GM12878 (cell line): ENCODE measurements at regions not wholly inside any gene's neighbourhood (a gene's known extent, or its start where the extent isn't known, plus 50 kb on each side); places are given as distances from the start of the nearest gene placed in this dataset.

Experiments used
- ATAC-seq: fragments of 200-7000 bp; cut with Tn5 transposase; 3 replicates; pipeline ENCODE4 v1.9.1; 2020; ENCODE audit warnings: mild to moderate bottlenecking, moderate library complexity
- BruUV-seq: library from RNA; stranded (reverse); fragments of 400-500 nt; replicated peaks from 2 replicates; lab custom pipeline; 2021; lab: Mats Ljungman, UMichigan
- CTCF ChIA-PET: fragments of 300-600 bp; sonication (Branson Sonifier 250); formaldehyde crosslinking; extraction: SDS; loops from one replicate; lab custom pipeline; 2021; ENCODE audit warnings: inconsistent platforms; lab: Yijun Ruan, JAX
- POLR2A ChIA-PET: fragments of 350-600 bp; formaldehyde crosslinking; extraction: SDS; loops from one replicate; lab custom pipeline; 2021; ENCODE audit warnings: inconsistent platforms; lab: Charles Lee
- RAD21 ChIA-PET: fragments of 300-600 bp; sonication (Branson Sonifier 250); formaldehyde crosslinking; loops from one replicate; lab custom pipeline; 2023; ENCODE audit warnings: antibody characterized with exemption; ENCODE audit not compliant: unreplicated experiment; lab: Charles Lee
- SMC1A ChIA-PET: fragments of 300-600 bp; sonication (Branson Sonifier 250); formaldehyde crosslinking; loops from one replicate; lab custom pipeline; 2023; ENCODE audit not compliant: unreplicated experiment, uncharacterized antibody; lab: Charles Lee
- DNase-seq: peaks from one replicate; pipeline ENCODE4 v3.0.0-alpha.2; 2011; ENCODE audit warnings: low read depth, low spot score
- FAIRE-seq: peaks from 3 replicates; lab custom pipeline; 2011; peaks lifted over from hg19 to GRCh38; lab: Jason Lieb, UNC
- H2AFZ ChIP-seq: 2 replicates; pipeline ENCODE4 v1.6.0; 2011; ENCODE audit warnings: low read depth, low read length, control low read depth; ENCODE audit not compliant: control insufficient read depth
- H3K27ac ChIP-seq: 2 replicates; pipeline ENCODE4 v1.5.1; 2011; ENCODE audit warnings: control low read depth; ENCODE audit not compliant: control insufficient read depth, insufficient read depth
- H3K27me3 ChIP-seq, 2 experiments: replicated peaks in 1 of 2; 2 replicates each; pipeline versions ENCODE4 v1.6.0 to v1.6.1; 2011; ENCODE audit warnings: low read length in 1 of 2; ENCODE audit not compliant: control insufficient read depth in 2 of 2, insufficient read depth in 2 of 2
- H3K36me3 ChIP-seq, 2 experiments: 2 replicates each; pipeline ENCODE4 v1.5.1; 2011; ENCODE audit warnings: low read length in 1 of 2; ENCODE audit not compliant: control insufficient read depth in 2 of 2, insufficient read depth in 2 of 2
- H3K4me1 ChIP-seq: 2 replicates; pipeline ENCODE4 v1.6.1; 2011; ENCODE audit warnings: mild to moderate bottlenecking, low read length, moderate library complexity, mixed read lengths; ENCODE audit not compliant: control insufficient read depth, insufficient read depth
- H3K4me2 ChIP-seq: 2 replicates; pipeline ENCODE4 v1.6.0; 2011; ENCODE audit warnings: control low read depth; ENCODE audit not compliant: control insufficient read depth, insufficient read depth
- H3K4me3 ChIP-seq: fragments of 200-600 bp; sonication (generic); 2 replicates; pipeline ENCODE4 v1.5.1; 2016
- H3K79me2 ChIP-seq: 2 replicates; pipeline ENCODE4 v1.6.0; 2011; ENCODE audit warnings: low read length; ENCODE audit not compliant: control insufficient read depth, insufficient read depth
- H3K9ac ChIP-seq: 2 replicates; pipeline ENCODE4 v1.8.0; 2011; ENCODE audit warnings: low read length, control low read depth, mixed read lengths; ENCODE audit not compliant: control insufficient read depth, insufficient read depth
- H3K9me3 ChIP-seq: replicated peaks from 3 replicates; pipeline ENCODE4 v1.5.1; 2011; ENCODE audit warnings: mild to moderate bottlenecking, low read length; ENCODE audit not compliant: control insufficient read depth, insufficient read depth
- H4K20me1 ChIP-seq: 2 replicates; pipeline ENCODE4 v1.6.0; 2011; ENCODE audit not compliant: control insufficient read depth, insufficient read depth
- CBX3 ChIP-seq: fragments of 200-600 bp; sonication (generic); IDR thresholded peaks from 2 replicates; pipeline ENCODE4 v1.6.1; 2016; ENCODE audit warnings: low read depth, borderline replicate concordance
- CHD1 ChIP-seq: IDR thresholded peaks from 2 replicates; pipeline ENCODE4 v1.6.1; 2012; ENCODE audit warnings: low read depth, low read length, improper control_type of control experiment
- GABPA ChIP-seq: IDR thresholded peaks from 2 replicates; pipeline ENCODE4 v1.6.1; 2014; ENCODE audit warnings: antibody characterized with exemption, low read depth, mild to moderate bottlenecking, inconsistent platforms
- KDM1A ChIP-seq: fragments of 200-600 bp; sonication (generic); IDR thresholded peaks from 2 replicates; pipeline ENCODE4 v1.6.1; 2016; ENCODE audit warnings: borderline replicate concordance
- PML ChIP-seq: IDR thresholded peaks from 2 replicates; pipeline ENCODE4 v1.6.1; 2012; ENCODE audit warnings: low read length, inconsistent platforms
- RAD21 ChIP-seq: IDR thresholded peaks from 2 replicates; pipeline ENCODE4 v1.6.1; 2011; ENCODE audit warnings: mild to moderate bottlenecking, low read depth, low read length, moderate library complexity; ENCODE audit not compliant: insufficient read depth
- SREBF1 ChIP-seq: IDR thresholded peaks from 2 replicates; pipeline ENCODE4 v1.6.1; 2012; ENCODE audit warnings: mild to moderate bottlenecking, low read length
- SRF ChIP-seq, 2 experiments: IDR thresholded peaks; 2 replicates each; pipeline ENCODE4 v1.6.1; 2011; ENCODE audit warnings: low read depth in 2 of 2, low read length in 2 of 2, mild to moderate bottlenecking in 1 of 2, moderate library complexity in 1 of 2
- STAT3 ChIP-seq: IDR thresholded peaks from 2 replicates; pipeline ENCODE4 v1.6.1; 2011; ENCODE audit warnings: low read depth, low read length, improper control_type of control experiment
- TCF3 ChIP-seq: IDR thresholded peaks from 2 replicates; pipeline ENCODE4 v1.6.1; 2012; ENCODE audit warnings: low read depth, mild to moderate bottlenecking, low read length, borderline replicate concordance; ENCODE audit not compliant: insufficient read depth
- WGBS: methylation state at CpG from one replicate; pipeline ENCODE4 v1.1.6; 2016; ENCODE audit warnings: low lambda C conversion rate; ENCODE audit not compliant: insufficient replicate concordance, insufficient coverage; ENCODE audit errors: missing lambda C conversion rate; 5-methylcytosine and 5-hydroxymethylcytosine counted together
- in situ Hi-C: fragments of 300-500 bp; cut with MboI; formaldehyde crosslinking; loops from 9 replicates; pipeline ENCODE4 v1.14.3; 2018; ENCODE audit warnings: mixed read lengths
- intact Hi-C: fragments of 100-400 bp; cut with micrococcal nuclease; formaldehyde crosslinking; loops from one replicate; pipeline ENCODE4 v1.14.2; 2022; ENCODE audit not compliant: unreplicated experiment
- TF ChIP-seq, protein P1 (sequence below): IDR thresholded peaks from 2 replicates; pipeline ENCODE4 v1.6.1; 2011; ENCODE audit warnings: borderline replicate concordance, low read depth, mild to moderate bottlenecking, moderate library complexity, low read length; ENCODE audit not compliant: insufficient read depth, poor library complexity, severe bottlenecking
- TF ChIP-seq, protein P2 (sequence below): fragments of 150-350 bp; IDR thresholded peaks from 2 replicates; pipeline ENCODE4 v1.6.1; 2014; ENCODE audit warnings: mild to moderate bottlenecking, low read depth, low read length
- TF ChIP-seq, protein P3 (sequence below): fragments of 450-650 bp; conservative IDR thresholded peaks from 2 replicates; pipeline ENCODE4 v1.6.1; 2017; ENCODE audit warnings: mild to moderate bottlenecking, moderate library complexity
- TF ChIP-seq, protein P4 (sequence below): IDR thresholded peaks from 2 replicates; pipeline ENCODE4 v1.6.1; 2012; ENCODE audit warnings: improper control_type of control experiment, low read depth, low read length; ENCODE audit not compliant: insufficient replicate concordance

DNA sequence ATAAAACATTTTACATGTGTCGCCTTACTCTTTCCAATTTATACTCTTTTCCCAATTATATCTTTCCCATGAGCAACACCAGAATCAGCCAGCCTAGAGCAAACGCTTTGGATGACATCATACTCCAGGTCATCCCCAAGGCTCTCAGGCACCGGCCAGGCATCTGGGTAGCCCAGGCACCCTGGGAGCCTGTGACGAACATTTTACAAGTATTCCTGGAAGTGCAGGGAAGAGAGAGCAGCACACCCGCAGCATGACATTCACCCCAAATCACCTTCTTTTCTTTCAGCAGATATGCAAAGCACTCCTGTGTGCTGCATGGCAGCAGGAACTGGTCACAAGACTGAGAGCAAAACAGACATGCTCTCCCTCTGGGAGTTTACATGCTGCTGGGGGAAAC is 75.7 kb upstream of the SMIM23 start:
- Histone ChIP-seq H3K27ac (no peak overlapping the region), H3K4me2 (no peak overlapping the region), H3K79me2 (no peaks in the 10 kb centered on the region), H2AFZ (no peak overlapping the region), H3K36me3 (no peaks in the 10 kb centered on the region), H3K4me3 (no peak overlapping the region), H3K9ac (no peak overlapping the region), H3K27me3 (peaks cover 0 to 3% of the 10 kb centered on the region in 2 experiments; a peak in 2 of 4 replicates), H3K4me1 (no peaks in the 10 kb centered on the region), H4K20me1 (no peaks in the 10 kb centered on the region), H3K9me3 (no peaks in the 10 kb centered on the region; the same call in 2 of the 3 replicates)
- no peak for DNase-seq
- ChIA-PET SMC1A (no interaction called here), CTCF (no interaction called here), RAD21 (no interaction called here), POLR2A (no interaction called here)
- TF ChIP-seq CBX3 (no peak), KDM1A (no peak), TCF3 (no peak), RAD21 (no peak), STAT3 (no peak), SREBF1 (no peak), PML (no peak), GABPA (no peak), SRF (IDR thresholded peaks at IDR 0.05; ENCODE audit: low read depth in 2 of 2, low read length in 2 of 2) (no peak), CHD1 (no peak)
- TF ChIP-seq, protein P1, sequence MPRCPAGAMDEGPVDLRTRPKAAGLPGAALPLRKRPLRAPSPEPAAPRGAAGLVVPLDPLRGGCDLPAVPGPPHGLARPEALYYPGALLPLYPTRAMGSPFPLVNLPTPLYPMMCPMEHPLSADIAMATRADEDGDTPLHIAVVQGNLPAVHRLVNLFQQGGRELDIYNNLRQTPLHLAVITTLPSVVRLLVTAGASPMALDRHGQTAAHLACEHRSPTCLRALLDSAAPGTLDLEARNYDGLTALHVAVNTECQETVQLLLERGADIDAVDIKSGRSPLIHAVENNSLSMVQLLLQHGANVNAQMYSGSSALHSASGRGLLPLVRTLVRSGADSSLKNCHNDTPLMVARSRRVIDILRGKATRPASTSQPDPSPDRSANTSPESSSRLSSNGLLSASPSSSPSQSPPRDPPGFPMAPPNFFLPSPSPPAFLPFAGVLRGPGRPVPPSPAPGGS = no peak
- TF ChIP-seq, protein P2, sequence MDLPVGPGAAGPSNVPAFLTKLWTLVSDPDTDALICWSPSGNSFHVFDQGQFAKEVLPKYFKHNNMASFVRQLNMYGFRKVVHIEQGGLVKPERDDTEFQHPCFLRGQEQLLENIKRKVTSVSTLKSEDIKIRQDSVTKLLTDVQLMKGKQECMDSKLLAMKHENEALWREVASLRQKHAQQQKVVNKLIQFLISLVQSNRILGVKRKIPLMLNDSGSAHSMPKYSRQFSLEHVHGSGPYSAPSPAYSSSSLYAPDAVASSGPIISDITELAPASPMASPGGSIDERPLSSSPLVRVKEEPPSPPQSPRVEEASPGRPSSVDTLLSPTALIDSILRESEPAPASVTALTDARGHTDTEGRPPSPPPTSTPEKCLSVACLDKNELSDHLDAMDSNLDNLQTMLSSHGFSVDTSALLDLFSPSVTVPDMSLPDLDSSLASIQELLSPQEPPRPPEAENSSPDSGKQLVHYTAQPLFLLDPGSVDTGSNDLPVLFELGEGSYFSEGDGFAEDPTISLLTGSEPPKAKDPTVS = no peak
- TF ChIP-seq, protein P3, sequence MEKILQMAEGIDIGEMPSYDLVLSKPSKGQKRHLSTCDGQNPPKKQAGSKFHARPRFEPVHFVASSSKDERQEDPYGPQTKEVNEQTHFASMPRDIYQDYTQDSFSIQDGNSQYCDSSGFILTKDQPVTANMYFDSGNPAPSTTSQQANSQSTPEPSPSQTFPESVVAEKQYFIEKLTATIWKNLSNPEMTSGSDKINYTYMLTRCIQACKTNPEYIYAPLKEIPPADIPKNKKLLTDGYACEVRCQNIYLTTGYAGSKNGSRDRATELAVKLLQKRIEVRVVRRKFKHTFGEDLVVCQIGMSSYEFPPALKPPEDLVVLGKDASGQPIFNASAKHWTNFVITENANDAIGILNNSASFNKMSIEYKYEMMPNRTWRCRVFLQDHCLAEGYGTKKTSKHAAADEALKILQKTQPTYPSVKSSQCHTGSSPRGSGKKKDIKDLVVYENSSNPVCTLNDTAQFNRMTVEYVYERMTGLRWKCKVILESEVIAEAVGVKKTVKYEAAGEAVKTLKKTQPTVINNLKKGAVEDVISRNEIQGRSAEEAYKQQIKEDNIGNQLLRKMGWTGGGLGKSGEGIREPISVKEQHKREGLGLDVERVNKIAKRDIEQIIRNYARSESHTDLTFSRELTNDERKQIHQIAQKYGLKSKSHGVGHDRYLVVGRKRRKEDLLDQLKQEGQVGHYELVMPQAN = no peak
- TF ChIP-seq, protein P4, sequence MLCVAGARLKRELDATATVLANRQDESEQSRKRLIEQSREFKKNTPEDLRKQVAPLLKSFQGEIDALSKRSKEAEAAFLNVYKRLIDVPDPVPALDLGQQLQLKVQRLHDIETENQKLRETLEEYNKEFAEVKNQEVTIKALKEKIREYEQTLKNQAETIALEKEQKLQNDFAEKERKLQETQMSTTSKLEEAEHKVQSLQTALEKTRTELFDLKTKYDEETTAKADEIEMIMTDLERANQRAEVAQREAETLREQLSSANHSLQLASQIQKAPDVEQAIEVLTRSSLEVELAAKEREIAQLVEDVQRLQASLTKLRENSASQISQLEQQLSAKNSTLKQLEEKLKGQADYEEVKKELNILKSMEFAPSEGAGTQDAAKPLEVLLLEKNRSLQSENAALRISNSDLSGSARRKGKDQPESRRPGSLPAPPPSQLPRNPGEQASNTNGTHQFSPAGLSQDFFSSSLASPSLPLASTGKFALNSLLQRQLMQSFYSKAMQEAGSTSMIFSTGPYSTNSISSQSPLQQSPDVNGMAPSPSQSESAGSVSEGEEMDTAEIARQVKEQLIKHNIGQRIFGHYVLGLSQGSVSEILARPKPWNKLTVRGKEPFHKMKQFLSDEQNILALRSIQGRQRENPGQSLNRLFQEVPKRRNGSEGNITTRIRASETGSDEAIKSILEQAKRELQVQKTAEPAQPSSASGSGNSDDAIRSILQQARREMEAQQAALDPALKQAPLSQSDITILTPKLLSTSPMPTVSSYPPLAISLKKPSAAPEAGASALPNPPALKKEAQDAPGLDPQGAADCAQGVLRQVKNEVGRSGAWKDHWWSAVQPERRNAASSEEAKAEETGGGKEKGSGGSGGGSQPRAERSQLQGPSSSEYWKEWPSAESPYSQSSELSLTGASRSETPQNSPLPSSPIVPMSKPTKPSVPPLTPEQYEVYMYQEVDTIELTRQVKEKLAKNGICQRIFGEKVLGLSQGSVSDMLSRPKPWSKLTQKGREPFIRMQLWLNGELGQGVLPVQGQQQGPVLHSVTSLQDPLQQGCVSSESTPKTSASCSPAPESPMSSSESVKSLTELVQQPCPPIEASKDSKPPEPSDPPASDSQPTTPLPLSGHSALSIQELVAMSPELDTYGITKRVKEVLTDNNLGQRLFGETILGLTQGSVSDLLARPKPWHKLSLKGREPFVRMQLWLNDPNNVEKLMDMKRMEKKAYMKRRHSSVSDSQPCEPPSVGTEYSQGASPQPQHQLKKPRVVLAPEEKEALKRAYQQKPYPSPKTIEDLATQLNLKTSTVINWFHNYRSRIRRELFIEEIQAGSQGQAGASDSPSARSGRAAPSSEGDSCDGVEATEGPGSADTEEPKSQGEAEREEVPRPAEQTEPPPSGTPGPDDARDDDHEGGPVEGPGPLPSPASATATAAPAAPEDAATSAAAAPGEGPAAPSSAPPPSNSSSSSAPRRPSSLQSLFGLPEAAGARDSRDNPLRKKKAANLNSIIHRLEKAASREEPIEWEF = no peak
- no peak for ATAC-seq
- BruUV-seq = no TSS peak
- in situ Hi-C loops = no loop called here
- intact Hi-C loops = no loop called here
- no peak for FAIRE-seq
- WGBS = 46% methylated on average over 5 of the region's 5 CpGs
